DND-41 (cell line): ENCODE measurements at regions not wholly inside any gene's neighbourhood (a gene's known extent, or its start where the extent isn't known, plus 50 kb on each side); places are given as distances from the start of the nearest gene placed in this dataset.

Experiments used
- EZH2 ChIP-seq: IDR thresholded peaks from 3 replicates; pipeline ENCODE4 v1.6.1; 2012; ENCODE audit warnings: borderline replicate concordance, low read depth, mild to moderate bottlenecking, moderate library complexity, low read length, inconsistent platforms; ENCODE audit not compliant: severe bottlenecking
- TF ChIP-seq, protein P1 (sequence below): IDR thresholded peaks from 2 replicates; pipeline ENCODE4 v1.5.1; 2012; ENCODE audit warnings: borderline replicate concordance, low read length, moderate library complexity, mild to moderate bottlenecking; ENCODE audit not compliant: poor library complexity, severe bottlenecking; ENCODE audit errors: extremely low read depth

DNA sequence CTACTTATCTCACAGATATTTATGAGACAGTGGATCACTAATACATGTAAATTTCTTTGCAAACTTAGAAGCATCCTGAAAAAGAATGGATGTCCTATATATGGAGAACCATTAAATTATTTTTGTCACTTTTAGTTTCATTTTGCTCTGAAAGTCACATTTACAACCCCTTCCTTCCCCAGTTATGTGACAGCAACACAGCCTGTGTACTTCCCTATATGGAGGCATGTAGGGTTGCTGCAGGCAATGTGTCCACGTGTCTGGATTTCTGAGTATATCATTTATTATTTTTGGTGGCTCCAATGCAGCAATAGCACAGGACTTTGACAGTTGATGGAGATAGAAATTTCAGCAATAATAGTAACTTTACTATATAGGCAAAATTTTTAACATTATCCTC is 156.4 kb downstream of the ST8SIA4 start:
- TF ChIP-seq, protein P1, sequence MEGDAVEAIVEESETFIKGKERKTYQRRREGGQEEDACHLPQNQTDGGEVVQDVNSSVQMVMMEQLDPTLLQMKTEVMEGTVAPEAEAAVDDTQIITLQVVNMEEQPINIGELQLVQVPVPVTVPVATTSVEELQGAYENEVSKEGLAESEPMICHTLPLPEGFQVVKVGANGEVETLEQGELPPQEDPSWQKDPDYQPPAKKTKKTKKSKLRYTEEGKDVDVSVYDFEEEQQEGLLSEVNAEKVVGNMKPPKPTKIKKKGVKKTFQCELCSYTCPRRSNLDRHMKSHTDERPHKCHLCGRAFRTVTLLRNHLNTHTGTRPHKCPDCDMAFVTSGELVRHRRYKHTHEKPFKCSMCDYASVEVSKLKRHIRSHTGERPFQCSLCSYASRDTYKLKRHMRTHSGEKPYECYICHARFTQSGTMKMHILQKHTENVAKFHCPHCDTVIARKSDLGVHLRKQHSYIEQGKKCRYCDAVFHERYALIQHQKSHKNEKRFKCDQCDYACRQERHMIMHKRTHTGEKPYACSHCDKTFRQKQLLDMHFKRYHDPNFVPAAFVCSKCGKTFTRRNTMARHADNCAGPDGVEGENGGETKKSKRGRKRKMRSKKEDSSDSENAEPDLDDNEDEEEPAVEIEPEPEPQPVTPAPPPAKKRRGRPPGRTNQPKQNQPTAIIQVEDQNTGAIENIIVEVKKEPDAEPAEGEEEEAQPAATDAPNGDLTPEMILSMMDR, result no peak
- TF ChIP-seq EZH2, result no peak
